OCI-LY1 (cell line): ENCODE measurements at regions not wholly inside any gene's neighbourhood (a gene's known extent, or its start where the extent isn't known, plus 50 kb on each side); places are given as distances from the start of the nearest gene placed in this dataset.

ENCODE experiments used
- H2AFZ ChIP-seq: fragments of 200-600 bp; sonication (generic), shearing (Covaris generic); 2 replicates; pipeline ENCODE4 v1.6.0; 2014; ENCODE audit warnings: antibody characterized with exemption, mild to moderate bottlenecking, low read length
- H3F3A ChIP-seq: fragments of 200-600 bp; sonication (generic), shearing (Covaris generic); 2 replicates; pipeline ENCODE4 v1.6.0; 2014; ENCODE audit warnings: mild to moderate bottlenecking, antibody characterized with exemption, low read length, moderate library complexity; ENCODE audit not compliant: insufficient read depth
- H3K27ac ChIP-seq: fragments of 200-600 bp; sonication (generic); 2 replicates; pipeline ENCODE4 v1.5.1; 2014; ENCODE audit warnings: low read length, mixed run types, mild to moderate bottlenecking, low read depth; ENCODE audit not compliant: poor library complexity, severe bottlenecking
- H3K27me3 ChIP-seq: fragments of 200-600 bp; sonication (generic); 2 replicates; pipeline ENCODE4 v1.6.0; 2014; ENCODE audit warnings: antibody characterized with exemption, mild to moderate bottlenecking, low read length, moderate library complexity; ENCODE audit not compliant: insufficient read depth
- H3K36me3 ChIP-seq: fragments of 200-600 bp; sonication (generic); 2 replicates; pipeline ENCODE4 v1.6.1; 2014; ENCODE audit warnings: mild to moderate bottlenecking, antibody characterized with exemption, low read length, moderate library complexity, mixed read lengths; ENCODE audit not compliant: insufficient read depth
- H3K4me1 ChIP-seq: fragments of 200-600 bp; sonication (generic); 2 replicates; pipeline ENCODE4 v1.5.1; 2014; ENCODE audit warnings: mild to moderate bottlenecking, low read length, moderate library complexity; ENCODE audit not compliant: insufficient read depth, severe bottlenecking
- H3K4me2 ChIP-seq: fragments of 200-600 bp; sonication (generic), shearing (Covaris generic); 2 replicates; pipeline ENCODE4 v1.6.1; 2014; ENCODE audit warnings: low read length
- H3K4me3 ChIP-seq: fragments of 200-600 bp; sonication (generic); 2 replicates; pipeline ENCODE4 v1.5.1; 2014; ENCODE audit warnings: low read length, low read depth, mild to moderate bottlenecking, mixed read lengths; ENCODE audit not compliant: poor library complexity, severe bottlenecking
- H3K79me2 ChIP-seq: fragments of 200-600 bp; shearing (Covaris generic); 2 replicates; pipeline ENCODE4 v1.6.1; 2016; ENCODE audit warnings: mixed run types, low read length, mixed read lengths; ENCODE audit not compliant: insufficient read depth
- H3K9ac ChIP-seq: fragments of 200-600 bp; sonication (generic), shearing (Covaris generic); 2 replicates; pipeline ENCODE4 v1.6.1; 2014; ENCODE audit warnings: mild to moderate bottlenecking, low read length, mixed read lengths
- H3K9me2 ChIP-seq: fragments of 200-600 bp; sonication (generic), shearing (Covaris generic); 2 replicates; pipeline ENCODE4 v1.6.1; 2014; ENCODE audit warnings: low read depth, mild to moderate bottlenecking, low read length, mixed read lengths
- H3K9me3 ChIP-seq: fragments of 200-600 bp; shearing (Covaris generic); 2 replicates; pipeline ENCODE4 v1.6.1; 2014; ENCODE audit warnings: low read length, mixed read lengths
- H4K20me1 ChIP-seq: fragments of 200-600 bp; sonication (generic), shearing (Covaris generic); 2 replicates; pipeline ENCODE4 v1.6.0; 2016; ENCODE audit warnings: mild to moderate bottlenecking, low read length; ENCODE audit not compliant: insufficient read depth
- EZH2 ChIP-seq: fragments of 200-600 bp; sonication (generic), shearing (Covaris generic); IDR thresholded peaks from 2 replicates; pipeline ENCODE4 v1.8.0; 2017; ENCODE audit warnings: borderline replicate concordance, mixed run types, mild to moderate bottlenecking, antibody characterized with exemption, low read length, moderate library complexity, mixed read lengths
- TF ChIP-seq, protein P1 (sequence below): fragments of 200-600 bp; sonication (generic), shearing (Covaris generic); IDR thresholded peaks from 2 replicates; pipeline ENCODE4 v1.5.1; 2017; ENCODE audit warnings: mild to moderate bottlenecking, antibody characterized with exemption, low read length, moderate library complexity, mixed read lengths

DNA sequence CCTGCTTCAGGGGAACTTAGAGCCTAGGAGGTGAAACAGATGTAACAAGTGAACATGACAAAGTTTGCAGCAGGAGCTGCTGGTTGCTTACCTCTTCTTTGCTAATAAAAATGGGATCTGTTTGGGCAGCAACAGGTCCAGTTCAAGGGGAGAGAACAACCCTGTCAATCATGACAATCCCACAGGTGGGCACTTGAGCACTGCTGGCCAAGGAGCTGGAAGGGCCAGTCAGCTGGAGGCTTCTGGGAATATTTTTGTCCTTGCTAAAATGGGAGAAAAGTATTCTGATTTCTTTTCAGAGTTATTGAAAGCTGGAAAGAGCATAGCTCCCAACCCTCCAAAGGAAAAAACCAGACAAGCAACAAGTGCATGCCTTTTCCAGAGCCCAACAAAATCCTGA, 477.7 kb upstream of the SULF2 start:
- Histone ChIP-seq H3K9me3 (no peaks in the 10 kb centered on the region), H4K20me1 (no peaks in the 10 kb centered on the region), H3K9me2 (no peaks in the 10 kb centered on the region), H3K36me3 (no peaks in the 10 kb centered on the region), H3K79me2 (no peaks in the 10 kb centered on the region), H3F3A (no peaks in the 10 kb centered on the region), H3K4me3 (no peak overlapping the region), H3K27me3 (no peaks in the 10 kb centered on the region), H3K27ac (no peak overlapping the region), H3K9ac (no peak overlapping the region), H3K4me2 (no peak overlapping the region), H2AFZ (no peak overlapping the region), H3K4me1 (no peaks in the 10 kb centered on the region)
- TF ChIP-seq, protein P1, sequence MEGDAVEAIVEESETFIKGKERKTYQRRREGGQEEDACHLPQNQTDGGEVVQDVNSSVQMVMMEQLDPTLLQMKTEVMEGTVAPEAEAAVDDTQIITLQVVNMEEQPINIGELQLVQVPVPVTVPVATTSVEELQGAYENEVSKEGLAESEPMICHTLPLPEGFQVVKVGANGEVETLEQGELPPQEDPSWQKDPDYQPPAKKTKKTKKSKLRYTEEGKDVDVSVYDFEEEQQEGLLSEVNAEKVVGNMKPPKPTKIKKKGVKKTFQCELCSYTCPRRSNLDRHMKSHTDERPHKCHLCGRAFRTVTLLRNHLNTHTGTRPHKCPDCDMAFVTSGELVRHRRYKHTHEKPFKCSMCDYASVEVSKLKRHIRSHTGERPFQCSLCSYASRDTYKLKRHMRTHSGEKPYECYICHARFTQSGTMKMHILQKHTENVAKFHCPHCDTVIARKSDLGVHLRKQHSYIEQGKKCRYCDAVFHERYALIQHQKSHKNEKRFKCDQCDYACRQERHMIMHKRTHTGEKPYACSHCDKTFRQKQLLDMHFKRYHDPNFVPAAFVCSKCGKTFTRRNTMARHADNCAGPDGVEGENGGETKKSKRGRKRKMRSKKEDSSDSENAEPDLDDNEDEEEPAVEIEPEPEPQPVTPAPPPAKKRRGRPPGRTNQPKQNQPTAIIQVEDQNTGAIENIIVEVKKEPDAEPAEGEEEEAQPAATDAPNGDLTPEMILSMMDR = no peak
- TF ChIP-seq EZH2 = no peak

DNA sequence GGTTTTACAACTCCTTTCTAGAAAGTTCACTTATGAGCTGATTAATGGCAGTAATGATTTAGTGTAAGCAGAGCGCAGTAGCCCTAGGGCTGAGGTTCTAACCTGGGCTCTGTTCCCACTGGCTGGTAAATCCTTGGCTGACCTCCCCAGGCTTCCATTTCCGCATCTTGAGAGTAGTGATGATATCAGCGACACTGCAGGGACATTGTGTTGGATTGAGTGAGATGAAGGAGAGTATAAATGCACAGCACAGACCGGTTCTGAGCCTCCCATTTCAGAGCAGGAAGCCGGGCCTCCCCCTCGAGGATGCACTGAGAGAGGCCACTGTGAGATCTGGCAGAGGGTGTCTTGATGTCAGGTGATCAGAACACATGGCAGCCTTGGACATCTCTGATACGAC, 477.2 kb upstream of the SULF2 start:
- TF ChIP-seq, protein P1 = no peak
- TF ChIP-seq EZH2 = no peak
- H3K9me2 ChIP-seq = no peaks in the 10 kb centered on the region
- H3K4me2 ChIP-seq = no peak overlapping the region
- no peaks in the 10 kb centered on the region for H3K27me3 ChIP-seq
- H3F3A ChIP-seq = no peaks in the 10 kb centered on the region
- H3K4me3 ChIP-seq = no peak overlapping the region
- H3K9me3 ChIP-seq = no peaks in the 10 kb centered on the region
- H2AFZ ChIP-seq = no peak overlapping the region
- H4K20me1 ChIP-seq = no peaks in the 10 kb centered on the region
- H3K4me1 ChIP-seq = no peaks in the 10 kb centered on the region
- no peaks in the 10 kb centered on the region for H3K36me3 ChIP-seq
- no peak overlapping the region for H3K9ac ChIP-seq
- no peak overlapping the region for H3K27ac ChIP-seq
- no peaks in the 10 kb centered on the region for H3K79me2 ChIP-seq

- no peak overlapping the region for H3K4me2 ChIP-seq
- H3K9me2 ChIP-seq = no peaks in the 10 kb centered on the region
- H3K79me2 ChIP-seq = no peaks in the 10 kb centered on the region
- no peak overlapping the region for H3K9ac ChIP-seq
- H3K4me1 ChIP-seq = no peaks in the 10 kb centered on the region
- H4K20me1 ChIP-seq = no peaks in the 10 kb centered on the region
- no peaks in the 10 kb centered on the region for H3F3A ChIP-seq
- no peaks in the 10 kb centered on the region for H3K27me3 ChIP-seq
- H3K36me3 ChIP-seq = no peaks in the 10 kb centered on the region
- H3K9me3 ChIP-seq = no peaks in the 10 kb centered on the region
- TF ChIP-seq, protein P1 = no peak
- no peak for TF ChIP-seq EZH2
- H3K27ac ChIP-seq = no peak overlapping the region
- no peak overlapping the region for H2AFZ ChIP-seq
- H3K4me3 ChIP-seq = no peak overlapping the region
These were observed 476.2 kb upstream of the SULF2 start for GRCh38 chr20:48261398-48261910.
